Left ventricle myocardium inferior (tissue), 1 donor: ENCODE measurements at regions not wholly inside any gene's neighbourhood (a gene's known extent, or its start where the extent isn't known, plus 50 kb on each side); places are given as distances from the start of the nearest gene placed in this dataset.

Experiments used
- DNase-seq: peaks from one replicate; pipeline ENCODE4 v3.0.0-alpha.2; 2020
- H3K27ac ChIP-seq: fragments of 200-600 bp; replicated peaks from 2 replicates; pipeline ENCODE4 v1.8.0; 2021
- H3K27me3 ChIP-seq: fragments of 200-600 bp; 2 replicates; pipeline ENCODE4 v1.8.0; 2021; ENCODE audit warnings: low read depth
- H3K36me3 ChIP-seq: fragments of 200-600 bp; 2 replicates; pipeline ENCODE4 v1.8.0; 2021
- H3K4me1 ChIP-seq: fragments of 200-600 bp; 2 replicates; pipeline ENCODE4 v1.8.0; 2021
- H3K4me3 ChIP-seq: fragments of 200-600 bp; 2 replicates; pipeline ENCODE4 v1.8.0; 2021; ENCODE audit warnings: mild to moderate bottlenecking, moderate library complexity
- H3K9me3 ChIP-seq: fragments of 200-600 bp; replicated peaks from 2 replicates; pipeline ENCODE4 v1.8.0; 2021
- intact Hi-C: fragments of 100-400 bp; cut with micrococcal nuclease; formaldehyde crosslinking; loops from one replicate; pipeline ENCODE4 v1.11.0; 2022
- TF ChIP-seq, protein P1 (sequence below): fragments of 200-600 bp; IDR thresholded peaks from 2 replicates; pipeline ENCODE4 v1.8.0; 2021; ENCODE audit warnings: antibody characterized with exemption, mild to moderate bottlenecking, borderline replicate concordance
- donor health status: DM: no; HTN: yes; CAD: no; lungs with severe emphysema.

DNA sequence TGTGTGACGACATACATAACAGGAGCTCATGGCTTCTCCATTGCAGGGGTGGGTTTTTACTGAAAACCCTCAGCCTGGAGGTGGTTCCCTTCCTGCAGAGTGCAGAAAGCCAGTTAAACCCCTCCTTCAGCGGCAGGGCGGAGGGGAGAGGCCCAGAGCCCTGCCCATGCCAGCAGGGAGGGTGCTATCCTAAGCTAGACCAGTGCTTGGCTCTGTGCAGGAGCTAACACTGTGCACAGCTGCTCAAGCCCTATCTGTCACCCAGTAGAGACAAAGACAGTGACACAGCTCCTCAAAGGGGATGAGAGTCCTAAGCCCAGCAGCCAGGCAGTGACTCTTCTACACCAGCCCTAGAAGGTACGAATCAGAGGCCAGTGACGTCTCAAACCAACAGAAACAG, 70.0 kb upstream of the ZSWIM6 start:
- H3K27me3 ChIP-seq, result no peaks in the 10 kb centered on the region
- intact Hi-C loops, result no loop called here
- no peaks in the 10 kb centered on the region for H3K9me3 ChIP-seq
- H3K4me3 ChIP-seq, result no peak overlapping the region
- H3K27ac ChIP-seq, result no peak overlapping the region
- TF ChIP-seq, protein P1, sequence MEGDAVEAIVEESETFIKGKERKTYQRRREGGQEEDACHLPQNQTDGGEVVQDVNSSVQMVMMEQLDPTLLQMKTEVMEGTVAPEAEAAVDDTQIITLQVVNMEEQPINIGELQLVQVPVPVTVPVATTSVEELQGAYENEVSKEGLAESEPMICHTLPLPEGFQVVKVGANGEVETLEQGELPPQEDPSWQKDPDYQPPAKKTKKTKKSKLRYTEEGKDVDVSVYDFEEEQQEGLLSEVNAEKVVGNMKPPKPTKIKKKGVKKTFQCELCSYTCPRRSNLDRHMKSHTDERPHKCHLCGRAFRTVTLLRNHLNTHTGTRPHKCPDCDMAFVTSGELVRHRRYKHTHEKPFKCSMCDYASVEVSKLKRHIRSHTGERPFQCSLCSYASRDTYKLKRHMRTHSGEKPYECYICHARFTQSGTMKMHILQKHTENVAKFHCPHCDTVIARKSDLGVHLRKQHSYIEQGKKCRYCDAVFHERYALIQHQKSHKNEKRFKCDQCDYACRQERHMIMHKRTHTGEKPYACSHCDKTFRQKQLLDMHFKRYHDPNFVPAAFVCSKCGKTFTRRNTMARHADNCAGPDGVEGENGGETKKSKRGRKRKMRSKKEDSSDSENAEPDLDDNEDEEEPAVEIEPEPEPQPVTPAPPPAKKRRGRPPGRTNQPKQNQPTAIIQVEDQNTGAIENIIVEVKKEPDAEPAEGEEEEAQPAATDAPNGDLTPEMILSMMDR, result no peak
- DNase-seq, result no peak
- H3K4me1 ChIP-seq, result peaks cover 7% of the 10 kb centered on the region
- no peaks in the 10 kb centered on the region for H3K36me3 ChIP-seq

DNA sequence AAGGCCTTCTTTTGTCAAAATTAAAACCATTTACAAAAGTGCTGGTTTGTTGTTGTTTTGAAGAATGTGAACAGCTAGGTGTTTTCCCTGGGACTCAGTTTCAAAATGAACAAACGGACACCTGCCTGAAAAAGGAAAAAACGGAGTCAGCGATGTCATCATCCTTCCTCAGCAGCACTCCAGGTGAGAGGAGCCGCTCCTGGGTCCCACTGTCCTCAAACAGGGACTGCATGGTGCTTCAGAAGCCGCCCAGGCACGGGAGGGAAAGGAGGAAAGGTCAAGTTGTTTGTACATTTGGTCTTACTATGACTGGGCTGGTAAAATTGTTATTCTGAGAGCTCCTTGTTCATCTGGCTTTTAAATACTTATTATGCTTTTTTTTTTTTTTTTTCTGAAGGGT, 69.0 kb upstream of the ZSWIM6 start:
- TF ChIP-seq, protein P1, result no peak
- H3K27ac ChIP-seq, result no peak overlapping the region
- H3K9me3 ChIP-seq, result no peaks in the 10 kb centered on the region
- DNase-seq, result no peak
- no peak overlapping the region for H3K4me3 ChIP-seq
- no peaks in the 10 kb centered on the region for H3K27me3 ChIP-seq
- intact Hi-C loops, result no loop called here
- no peaks in the 10 kb centered on the region for H3K36me3 ChIP-seq
- H3K4me1 ChIP-seq, result peaks cover 7% of the 10 kb centered on the region

DNA sequence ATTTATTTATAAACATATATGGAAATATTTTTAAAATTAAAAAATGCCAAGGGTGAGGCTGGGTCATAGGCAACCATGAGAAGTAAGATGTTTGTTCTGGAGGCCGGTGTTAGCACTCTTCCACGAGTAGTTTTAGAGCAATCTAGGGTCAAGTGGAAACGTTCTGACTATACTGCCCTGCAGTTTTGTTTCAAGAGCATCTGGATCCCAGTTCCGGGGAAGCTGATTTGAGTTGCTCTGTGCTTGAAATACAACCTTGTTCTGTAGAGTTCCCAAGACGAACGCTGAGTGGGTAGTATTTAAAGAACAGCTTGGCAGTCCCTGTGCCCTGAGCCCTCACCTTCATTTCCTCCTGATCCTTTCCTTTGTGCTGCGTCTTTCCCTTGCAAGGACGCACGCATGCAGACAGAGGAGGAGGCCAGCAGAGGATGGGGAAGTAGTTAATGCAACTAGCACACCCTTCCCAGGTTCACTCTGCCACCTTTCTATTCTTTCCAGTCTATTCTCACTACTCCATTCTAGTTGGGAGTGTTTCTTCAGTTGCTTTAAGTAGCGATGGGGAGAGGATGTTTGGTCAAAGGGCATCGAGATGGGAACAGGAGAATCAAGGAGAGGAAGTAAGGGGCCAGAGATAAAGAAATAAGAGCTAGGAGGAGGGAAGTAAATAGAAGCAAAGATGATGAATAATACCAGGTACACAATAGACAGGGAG, 68.3 kb upstream of the ZSWIM6 start:
- Histone ChIP-seq H3K27ac (no peak overlapping the region), H3K4me3 (no peak overlapping the region), H3K4me1 (peaks cover 7% of the 10 kb centered on the region), H3K36me3 (no peaks in the 10 kb centered on the region), H3K27me3 (peaks cover 4% of the 10 kb centered on the region), H3K9me3 (no peaks in the 10 kb centered on the region)
- DNase-seq, result no peak
- intact Hi-C loops, result no loop called here
- TF ChIP-seq, protein P1, result no peak

- Histone ChIP-seq H3K27me3 (peaks cover 4% of the 10 kb centered on the region), H3K9me3 (no peaks in the 10 kb centered on the region), H3K4me1 (peaks cover 7% of the 10 kb centered on the region), H3K36me3 (no peaks in the 10 kb centered on the region), H3K27ac (no peak overlapping the region), H3K4me3 (no peak overlapping the region)
- intact Hi-C loops, result no loop called here
- no peak for DNase-seq
- TF ChIP-seq, protein P1, result no peak
Measured at GRCh38 chr5:61264273-61264661, 67.8 kb upstream of the ZSWIM6 start.

DNA sequence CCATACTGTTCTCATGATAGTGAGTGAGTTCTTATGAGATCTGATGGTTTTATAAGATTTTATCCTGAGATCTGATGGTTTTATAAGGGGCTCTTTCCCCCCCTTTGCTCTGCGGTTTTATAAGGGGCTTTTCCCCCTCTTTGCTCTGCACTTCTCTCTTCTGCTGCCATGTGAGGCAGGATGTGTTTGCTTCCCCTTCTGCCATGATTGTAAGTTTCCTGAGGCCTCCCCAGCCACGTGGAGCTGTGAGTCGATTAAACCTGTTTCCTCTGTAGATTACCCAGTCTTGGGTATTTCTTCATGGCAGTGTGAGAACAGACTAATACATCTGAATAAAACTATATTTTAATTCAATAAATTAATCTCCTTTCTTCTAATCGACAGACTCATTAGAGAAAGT, 64.9 kb upstream of the ZSWIM6 start:
- Histone ChIP-seq H3K27ac (no peak overlapping the region), H3K36me3 (no peaks in the 10 kb centered on the region), H3K27me3 (peaks cover 4% of the 10 kb centered on the region), H3K9me3 (no peaks in the 10 kb centered on the region), H3K4me1 (peaks cover 7% of the 10 kb centered on the region), H3K4me3 (no peak overlapping the region)
- intact Hi-C loops, result no loop called here
- TF ChIP-seq, protein P1, result no peak
- no peak for DNase-seq
